HCT116 (cell line): ENCODE measurements at regions not wholly inside any gene's neighbourhood (a gene's known extent, or its start where the extent isn't known, plus 50 kb on each side); places are given as distances from the start of the nearest gene placed in this dataset.

ENCODE experiments used
- ATAC-seq: fragments of 200-7000 bp; cut with Tn5 transposase; 2 replicates; pipeline ENCODE4 v1.9.1; 2020; ENCODE audit warnings: mild to moderate bottlenecking, moderate library complexity
- BruUV-seq: library from RNA; stranded (reverse); fragments of 400-500 nt; replicated peaks from 2 replicates; lab custom pipeline; 2021; lab: Mats Ljungman, UMichigan
- CTCF ChIA-PET: fragments of 300-600 bp; sonication (Branson Sonifier 250); formaldehyde crosslinking; loops from one replicate; lab custom pipeline; 2021; ENCODE audit warnings: antibody characterized with exemption; lab: Charles Lee
- POLR2A ChIA-PET: fragments of 300-600, 350-600 bp; sonication (Branson Sonifier 250); formaldehyde crosslinking; loops from one replicate; lab custom pipeline; 2021; ENCODE audit warnings: antibody characterized with exemption; lab: Charles Lee
- RAD21 ChIA-PET, 2 experiments: fragments of 300-600 bp; sonication (Branson Sonifier 250); formaldehyde crosslinking; loops; one replicate each; lab custom pipeline; 2023; ENCODE audit warnings: low total read pairs in 2 of 2; ENCODE audit not compliant: uncharacterized antibody in 2 of 2, unreplicated experiment in 2 of 2, low non-redundant PET in 1 of 2; lab: Charles Lee
- DNase-seq: peaks from one replicate; pipeline ENCODE4 v3.0.0-alpha.2; 2010; ENCODE audit warnings: low read depth, low spot score
- H2AFZ ChIP-seq: fragments of 200-600 bp; shearing (Covaris generic), sonication (generic); 2 replicates; pipeline ENCODE4 v1.6.1; 2017; ENCODE audit warnings: low read depth, mixed run types, mixed read lengths, antibody characterized with exemption, low read length; ENCODE audit not compliant: poor library complexity, severe bottlenecking
- H3K27ac ChIP-seq: 2 replicates; pipeline ENCODE4 v1.5.1; 2012; ENCODE audit warnings: low read depth, low read length
- H3K27me3 ChIP-seq: fragments of 200-600 bp; sonication (generic); 2 replicates; pipeline ENCODE4 v1.6.1; 2016; ENCODE audit warnings: mixed run types, low read length, mixed read lengths; ENCODE audit not compliant: insufficient read depth
- H3K36me3 ChIP-seq, 2 experiments: fragments of 200-500 bp in 1 of 2; fragments of 200-600 bp in 1 of 2; sonication (Bioruptor generic) in 1 of 2; sonication (generic) in 1 of 2; 2 replicates each; pipeline versions ENCODE4 v1.5.1 to v1.6.1; 2014 to 2016; ENCODE audit warnings: low read length in 2 of 2, inconsistent platforms in 1 of 2, mixed read lengths in 1 of 2, mixed run types in 1 of 2; ENCODE audit not compliant: insufficient read depth in 2 of 2, control insufficient read depth in 1 of 2
- H3K4me1 ChIP-seq, 2 experiments: fragments of 200-600 bp in 1 of 2; sonication (generic) in 1 of 2; 2 replicates each; pipeline versions ENCODE4 v1.5.1 to v1.6.1; 2012 to 2017; ENCODE audit warnings: low read length in 2 of 2, inconsistent platforms in 1 of 2, mild to moderate bottlenecking in 1 of 2, mixed read lengths in 1 of 2, mixed run types in 1 of 2, moderate library complexity in 1 of 2; ENCODE audit not compliant: insufficient read depth in 2 of 2, control insufficient read depth in 1 of 2
- H3K4me2 ChIP-seq: fragments of 200-600 bp; sonication (generic); 2 replicates; pipeline ENCODE4 v1.6.1; 2017; ENCODE audit warnings: mixed run types, low read length, mixed read lengths
- H3K4me3 ChIP-seq, 2 experiments: fragments of 200-600 bp in 1 of 2; sonication (generic) in 1 of 2; replicated peaks in 1 of 2; 2 replicates each; pipeline ENCODE4 v1.5.1; 2011 to 2016; ENCODE audit warnings: low read length in 2 of 2, control low read depth in 1 of 2, low read depth in 1 of 2, mild to moderate bottlenecking in 1 of 2, mixed read lengths in 1 of 2, mixed run types in 1 of 2
- H3K79me2 ChIP-seq: fragments of 200-600 bp; sonication (generic); 2 replicates; pipeline ENCODE4 v1.6.1; 2017; ENCODE audit warnings: mild to moderate bottlenecking, mixed run types, low read length, moderate library complexity, mixed read lengths; ENCODE audit not compliant: insufficient read depth
- H3K9ac ChIP-seq: fragments of 200-600 bp; sonication (generic); 2 replicates; pipeline ENCODE4 v1.6.1; 2016; ENCODE audit warnings: low read length, mixed read lengths
- H3K9me2 ChIP-seq: fragments of 200-600 bp; sonication (generic), shearing (Covaris generic); 2 replicates; pipeline ENCODE4 v1.6.1; 2017; ENCODE audit warnings: mixed run types, mild to moderate bottlenecking, moderate library complexity; ENCODE audit not compliant: insufficient read depth
- H3K9me3 ChIP-seq, 2 experiments: fragments of 200-500 bp in 1 of 2; fragments of 200-600 bp in 1 of 2; sonication (Bioruptor generic) in 1 of 2; sonication (generic) in 1 of 2; 2 replicates each; pipeline ENCODE4 v1.6.1; 2014 to 2017; ENCODE audit warnings: low read length in 2 of 2, mixed read lengths in 2 of 2, inconsistent platforms in 1 of 2, low read depth in 1 of 2, mild to moderate bottlenecking in 1 of 2, mixed run types in 1 of 2, moderate library complexity in 1 of 2; ENCODE audit not compliant: control insufficient read depth in 1 of 2, insufficient read depth in 1 of 2
- H4K20me1 ChIP-seq: fragments of 200-600 bp; sonication (generic), shearing (Covaris generic); 2 replicates; pipeline ENCODE4 v1.6.1; 2017; ENCODE audit warnings: mixed run types, mild to moderate bottlenecking, moderate library complexity; ENCODE audit not compliant: insufficient read depth
- EZH2phosphoT487 ChIP-seq: fragments of 200-600 bp; IDR thresholded peaks from 2 replicates; pipeline ENCODE4 v1.6.1; 2018; ENCODE audit warnings: antibody characterized with exemption, borderline replicate concordance
- YY1 ChIP-seq: IDR thresholded peaks from 2 replicates; pipeline ENCODE4 v1.6.1; 2011; ENCODE audit warnings: low read length, low read depth, moderate library complexity, mild to moderate bottlenecking; ENCODE audit not compliant: insufficient replicate concordance; ENCODE audit errors: extremely low read depth
- ZNF274 ChIP-seq: fragments of 200-500 bp; sonication (Bioruptor generic); IDR thresholded peaks from 2 replicates; pipeline ENCODE4 v1.6.1; 2014; ENCODE audit warnings: mild to moderate bottlenecking, low read depth, low read length, inconsistent platforms
- intact Hi-C: fragments of 100-400 bp; cut with micrococcal nuclease; formaldehyde crosslinking; loops from 2 replicates; pipeline ENCODE4 v1.10.0; 2022
- TF ChIP-seq, protein P1 (sequence below), 3 experiments: fragments of 200-600 bp in 1 of 3; sonication (generic) in 1 of 3; IDR thresholded peaks in 2 of 3; conservative IDR thresholded peaks in 1 of 3; 2 replicates each; pipeline ENCODE4 v1.5.1; 2012 to 2017; ENCODE audit warnings: low read depth in 2 of 3, low read length in 2 of 3, antibody characterized with exemption in 1 of 3, borderline replicate concordance in 1 of 3, control low read depth in 1 of 3, mild to moderate bottlenecking in 1 of 3, mixed read lengths in 1 of 3, mixed run types in 1 of 3, moderate library complexity in 1 of 3; ENCODE audit not compliant: insufficient read depth in 1 of 3

DNA sequence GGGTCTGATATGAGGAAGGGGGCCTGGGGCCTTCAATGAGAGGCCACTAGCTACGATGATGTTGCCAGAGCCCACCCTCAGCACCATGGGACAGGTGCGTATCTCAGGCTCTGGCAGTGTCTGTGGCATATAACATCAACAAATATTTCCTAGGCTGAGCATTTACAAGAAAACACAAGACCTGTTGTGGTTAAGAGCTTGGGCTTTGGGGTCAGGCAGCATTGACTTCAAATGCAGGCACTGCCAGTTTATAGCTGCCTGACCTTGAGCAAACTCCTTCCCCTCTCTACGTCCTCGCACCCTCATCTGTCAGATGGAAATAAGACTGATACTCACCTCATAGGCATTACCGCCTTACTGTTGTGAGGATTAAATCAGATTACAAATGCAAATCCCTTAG lies 156.0 kb downstream of the KATNAL1 start:
- H3K9me2 ChIP-seq: no peaks in the 10 kb centered on the region
- intact Hi-C loops: no loop called here
- no peak for TF ChIP-seq YY1
- TF ChIP-seq, protein P1, sequence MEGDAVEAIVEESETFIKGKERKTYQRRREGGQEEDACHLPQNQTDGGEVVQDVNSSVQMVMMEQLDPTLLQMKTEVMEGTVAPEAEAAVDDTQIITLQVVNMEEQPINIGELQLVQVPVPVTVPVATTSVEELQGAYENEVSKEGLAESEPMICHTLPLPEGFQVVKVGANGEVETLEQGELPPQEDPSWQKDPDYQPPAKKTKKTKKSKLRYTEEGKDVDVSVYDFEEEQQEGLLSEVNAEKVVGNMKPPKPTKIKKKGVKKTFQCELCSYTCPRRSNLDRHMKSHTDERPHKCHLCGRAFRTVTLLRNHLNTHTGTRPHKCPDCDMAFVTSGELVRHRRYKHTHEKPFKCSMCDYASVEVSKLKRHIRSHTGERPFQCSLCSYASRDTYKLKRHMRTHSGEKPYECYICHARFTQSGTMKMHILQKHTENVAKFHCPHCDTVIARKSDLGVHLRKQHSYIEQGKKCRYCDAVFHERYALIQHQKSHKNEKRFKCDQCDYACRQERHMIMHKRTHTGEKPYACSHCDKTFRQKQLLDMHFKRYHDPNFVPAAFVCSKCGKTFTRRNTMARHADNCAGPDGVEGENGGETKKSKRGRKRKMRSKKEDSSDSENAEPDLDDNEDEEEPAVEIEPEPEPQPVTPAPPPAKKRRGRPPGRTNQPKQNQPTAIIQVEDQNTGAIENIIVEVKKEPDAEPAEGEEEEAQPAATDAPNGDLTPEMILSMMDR (IDR thresholded peaks at IDR 0.05 in 2 of 3, conservative IDR thresholded peaks at IDR 0.05 in 1 of 3; ENCODE audit: borderline replicate concordance in 1 of 3, insufficient read depth in 1 of 3, low read depth in 2 of 3, low read length in 2 of 3): no peak
- no peak for TF ChIP-seq EZH2phosphoT487
- TF ChIP-seq, all 23 proteins: peak for 0
- no peak overlapping the region for H3K27ac ChIP-seq
- no peak overlapping the region for H3K4me2 ChIP-seq
- no peaks in the 10 kb centered on the region for H4K20me1 ChIP-seq
- no peak for ATAC-seq
- no peaks in the 10 kb centered on the region for H3K4me1 ChIP-seq
- POLR2A ChIA-PET: no interaction called here
- CTCF ChIA-PET: no interaction called here
- H2AFZ ChIP-seq: no peak overlapping the region
- H3K27me3 ChIP-seq: no peaks in the 10 kb centered on the region
- no peaks in the 10 kb centered on the region for H3K9me3 ChIP-seq
- no peaks in the 10 kb centered on the region for H3K36me3 ChIP-seq
- no peak overlapping the region for H3K4me3 ChIP-seq
- no peak overlapping the region for H3K9ac ChIP-seq
- RAD21 ChIA-PET: no interaction called here
- BruUV-seq: no TSS peak
- no peak for DNase-seq
- no peaks in the 10 kb centered on the region for H3K79me2 ChIP-seq

DNA sequence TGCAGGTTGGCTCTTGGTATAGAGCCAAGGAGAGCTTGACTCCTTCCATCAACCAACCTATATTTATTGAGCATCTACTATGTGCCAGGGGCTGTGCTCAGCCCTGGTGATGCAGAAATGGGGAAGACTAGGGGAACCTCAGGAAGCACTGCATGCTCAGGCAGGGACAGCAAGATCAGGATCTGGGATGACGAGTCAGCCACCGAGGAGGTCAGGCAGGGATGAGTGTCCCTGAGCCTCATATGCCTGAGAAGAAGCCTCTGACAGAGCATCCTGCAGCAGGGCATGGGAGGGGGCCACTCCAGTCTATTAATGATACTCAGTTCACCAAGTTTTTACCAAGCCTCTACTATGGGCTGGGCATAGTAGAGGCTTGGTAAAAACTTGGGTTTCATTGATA lies 158.1 kb downstream of the KATNAL1 start:
- Histone ChIP-seq H3K9me3 (peaks cover 0 to 3% of the 10 kb centered on the region in 2 experiments; a peak in 1 of 4 replicates), H3K27me3 (no peaks in the 10 kb centered on the region), H3K4me2 (no peak overlapping the region), H3K27ac (no peak overlapping the region), H2AFZ (no peak overlapping the region), H3K4me1 (no peaks in the 10 kb centered on the region), H3K4me3 (no peak overlapping the region), H3K36me3 (no peaks in the 10 kb centered on the region), H3K79me2 (no peaks in the 10 kb centered on the region), H3K9ac (no peak overlapping the region), H4K20me1 (no peaks in the 10 kb centered on the region), H3K9me2 (no peaks in the 10 kb centered on the region)
- no peak for TF ChIP-seq ZNF274
- POLR2A ChIA-PET: no interaction called here
- ATAC-seq: no peak
- BruUV-seq: no TSS peak
- no peak for DNase-seq
- intact Hi-C loops: no loop called here
- RAD21 ChIA-PET: no interaction called here
- CTCF ChIA-PET: interaction anchor here (1.0 kb wide), 1 partner anchor 17 kb away, joined by 4 read pairs; no protein-coding TSS in a partner anchor
